Cerebellar cortex (tissue), 1 donor: ENCODE measurements at regions not wholly inside any gene's neighbourhood (a gene's known extent, or its start where the extent isn't known, plus 50 kb on each side); places are given as distances from the start of the nearest gene placed in this dataset.

Experiments
- DNase-seq: peaks from one replicate; pipeline ENCODE4 v3.0.0-alpha.2; 2015; ENCODE audit warnings: low spot score

DNA sequence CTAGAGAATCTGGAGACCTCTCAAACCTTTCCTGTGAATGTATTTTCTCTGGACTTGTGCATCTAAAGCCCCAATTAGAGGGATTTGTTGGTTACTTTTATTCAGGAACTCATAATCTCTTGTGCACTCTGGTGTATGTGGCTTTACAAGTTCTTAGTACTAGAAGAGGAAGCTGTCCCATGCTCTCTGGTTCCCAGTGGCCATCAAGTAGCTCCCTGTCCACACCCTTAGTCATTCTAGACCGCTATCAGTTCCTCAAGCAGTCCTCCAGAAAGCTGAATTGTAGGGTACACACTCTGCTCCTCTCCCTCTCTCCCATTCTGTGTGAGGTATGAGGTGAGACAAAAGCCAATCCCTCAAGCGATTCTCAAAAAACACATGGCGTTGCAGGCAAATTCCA is 470.3 kb downstream of the PTPRC start:
- no peak for DNase-seq

DNA sequence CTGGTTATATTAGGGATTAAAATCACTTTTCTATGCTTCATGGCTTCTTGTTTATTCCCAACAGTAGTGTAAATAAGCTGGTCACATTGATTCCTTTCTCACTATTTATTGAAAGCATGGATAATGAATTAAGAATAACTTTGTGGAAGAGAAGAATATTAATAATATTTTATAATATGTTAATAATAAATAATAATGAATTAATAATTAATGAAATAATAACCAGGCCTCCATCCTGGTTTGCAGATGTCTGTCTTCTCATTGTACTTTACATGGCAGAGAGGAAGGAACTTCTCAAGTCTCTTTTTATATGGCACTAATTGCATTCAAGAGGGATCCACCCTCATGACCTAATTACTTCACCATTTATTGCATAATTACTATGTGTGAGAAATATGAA is 473.5 kb downstream of the PTPRC start:
- no peak for DNase-seq

DNA sequence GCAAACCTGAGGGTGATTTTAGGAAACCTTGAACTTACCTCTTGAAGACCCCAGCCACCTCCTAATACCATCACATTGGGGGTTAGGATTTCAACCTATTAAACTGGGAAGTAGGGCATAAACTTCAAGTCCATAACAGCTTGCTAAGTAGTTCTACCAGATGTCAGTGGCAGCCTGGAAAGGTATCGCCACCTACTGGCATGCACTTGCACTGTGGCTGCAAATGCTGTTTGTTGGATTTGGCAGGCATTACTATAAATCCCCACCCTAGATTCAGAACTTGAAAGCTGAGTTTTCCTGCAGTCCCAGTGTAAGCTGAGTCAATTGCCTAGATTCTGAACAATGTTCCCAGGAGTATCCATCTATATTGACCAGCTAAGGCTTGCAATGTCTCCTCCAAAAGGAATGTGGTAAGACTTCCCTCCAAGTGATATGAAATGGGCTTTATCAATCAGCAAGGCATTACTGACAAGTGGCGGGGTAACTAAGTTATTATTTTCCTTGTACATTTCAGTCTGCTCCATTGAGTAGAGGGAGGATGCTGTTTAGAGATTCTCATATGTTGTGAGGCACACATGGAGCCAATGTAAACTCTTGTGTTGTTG is 474.5 kb downstream of the PTPRC start:
- peak; percentile 11 for DNase-seq

DNA sequence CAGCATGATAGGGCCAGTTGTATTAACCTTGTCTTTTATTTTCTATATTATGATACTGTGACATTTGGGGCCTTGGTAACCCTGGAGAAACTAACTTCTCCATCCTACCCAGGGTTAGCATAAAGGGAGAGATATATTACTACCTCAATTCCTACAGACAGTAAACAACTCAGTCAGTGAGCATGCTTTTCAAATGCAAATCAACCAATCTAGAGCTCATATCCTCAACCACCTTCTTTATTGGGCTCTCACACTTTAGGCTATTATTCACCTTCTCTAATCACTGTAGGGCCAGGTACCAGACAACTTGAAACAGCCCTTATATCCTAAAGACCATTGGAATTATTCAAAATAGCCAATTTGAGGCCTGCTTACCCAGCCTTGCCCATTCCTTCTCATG is 477.6 kb downstream of the PTPRC start:
- DNase-seq, result no peak

DNA sequence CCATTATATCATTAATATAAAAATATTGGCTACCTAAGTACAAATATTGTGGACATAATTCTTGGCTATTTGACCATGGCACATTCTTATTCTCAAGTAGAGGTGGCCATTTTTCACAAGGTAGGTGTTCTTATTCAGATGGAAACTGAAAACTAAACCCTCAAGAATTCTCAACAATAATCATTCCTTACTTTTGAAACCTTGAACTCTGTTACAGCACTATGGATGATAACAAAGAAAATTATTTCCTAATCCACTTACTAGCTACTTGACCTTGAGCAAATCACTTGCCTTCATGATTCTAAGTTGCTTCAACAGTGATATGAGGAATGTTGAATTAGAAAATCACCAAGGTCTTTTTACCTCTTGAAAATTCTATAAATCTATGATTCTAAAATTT is 482.2 kb downstream of the PTPRC start:
- no peak for DNase-seq

DNA sequence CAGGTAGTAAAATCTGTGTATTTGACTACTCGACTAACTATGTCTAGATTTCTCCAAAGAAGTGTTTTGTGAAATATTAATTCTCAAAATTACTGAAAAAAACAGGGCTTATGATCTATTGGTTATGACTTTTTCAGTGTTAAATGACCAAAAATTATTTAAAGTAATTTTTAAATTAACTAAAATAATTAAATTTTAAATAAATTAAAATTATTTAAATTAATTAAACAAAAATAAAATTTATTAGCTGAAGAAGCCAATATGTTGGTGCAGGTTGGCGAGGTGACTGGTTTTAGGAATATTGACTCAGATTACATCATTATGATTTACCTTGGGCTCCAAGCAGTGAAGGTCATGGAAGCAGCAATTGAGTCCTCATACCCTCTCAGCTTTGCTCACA is 483.2 kb downstream of the PTPRC start:
- DNase-seq, result no peak

DNA sequence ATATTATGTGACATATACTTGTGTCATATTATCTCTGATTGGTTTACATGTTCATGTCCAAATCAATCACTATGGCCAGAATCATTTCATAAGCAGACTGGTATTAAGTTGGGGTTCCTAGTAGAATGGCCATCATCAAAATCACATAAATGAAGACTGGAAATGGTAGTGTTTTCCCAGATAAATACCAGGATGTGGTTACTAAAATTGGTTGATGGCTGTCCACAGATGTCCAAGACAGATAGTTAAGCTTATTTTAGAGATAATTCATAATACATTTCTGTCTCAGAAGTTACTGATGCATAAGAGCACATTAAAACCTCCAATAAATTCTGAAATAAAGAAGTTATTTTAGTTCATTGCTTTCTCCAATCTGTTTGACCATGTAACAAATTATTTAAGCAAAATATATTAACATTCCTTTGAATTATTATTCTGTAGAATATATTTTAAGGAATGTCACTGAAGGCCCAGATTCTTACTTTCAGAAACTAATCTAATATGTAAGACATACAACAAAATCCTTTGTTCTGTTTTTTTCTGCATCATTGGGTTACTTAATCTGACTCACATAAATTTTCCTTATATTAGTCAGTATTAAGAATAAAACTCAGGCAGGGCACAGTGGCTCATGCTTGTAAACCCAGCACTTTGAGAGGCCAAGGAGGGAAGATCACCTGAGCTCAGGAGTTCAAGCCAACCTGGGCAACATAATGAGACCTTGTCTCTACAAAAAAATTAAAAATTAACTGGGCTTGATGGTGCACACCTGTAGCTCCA is 483.9 kb downstream of the PTPRC start:
- DNase-seq, result no peak

DNA sequence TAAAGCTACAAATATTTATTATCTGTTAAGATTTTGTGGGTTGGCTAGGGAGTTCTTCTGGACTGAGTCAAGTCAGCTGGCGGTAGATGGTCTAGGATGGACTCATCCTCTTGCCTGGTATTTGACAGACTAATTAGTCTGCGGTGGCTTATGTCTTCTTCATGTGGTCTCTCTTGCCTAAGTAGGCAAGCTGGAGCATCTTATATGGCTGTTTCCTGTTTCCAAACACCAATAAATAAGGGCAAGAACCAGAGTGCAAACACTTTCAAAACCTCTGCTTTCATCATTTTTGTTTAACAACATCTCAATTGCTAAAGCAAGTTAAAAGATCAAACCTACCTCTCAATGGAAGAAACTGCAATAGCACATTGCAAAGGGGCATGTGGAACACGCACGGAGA is 484.8 kb downstream of the PTPRC start:
- no peak for DNase-seq

DNA sequence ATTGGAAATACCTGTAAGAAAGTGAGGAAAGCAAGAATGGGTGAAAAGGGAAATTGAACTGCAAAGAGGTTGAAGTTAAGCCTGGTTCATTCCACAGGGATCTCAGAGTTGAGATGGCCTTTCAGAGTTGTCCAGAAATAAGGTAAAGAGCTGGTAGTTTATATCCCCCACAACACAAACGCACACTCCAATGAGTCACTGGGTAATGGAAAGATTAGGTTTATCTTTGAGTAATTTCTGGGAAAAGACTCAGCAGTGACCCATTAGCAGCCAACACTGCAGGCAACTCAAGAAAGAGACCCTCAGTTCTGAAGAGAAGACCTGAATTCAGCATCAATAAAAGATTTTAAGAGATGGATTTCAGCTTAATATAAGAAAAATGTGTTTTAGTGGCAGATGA is 485.5 kb downstream of the PTPRC start:
- DNase-seq, result no peak

DNA sequence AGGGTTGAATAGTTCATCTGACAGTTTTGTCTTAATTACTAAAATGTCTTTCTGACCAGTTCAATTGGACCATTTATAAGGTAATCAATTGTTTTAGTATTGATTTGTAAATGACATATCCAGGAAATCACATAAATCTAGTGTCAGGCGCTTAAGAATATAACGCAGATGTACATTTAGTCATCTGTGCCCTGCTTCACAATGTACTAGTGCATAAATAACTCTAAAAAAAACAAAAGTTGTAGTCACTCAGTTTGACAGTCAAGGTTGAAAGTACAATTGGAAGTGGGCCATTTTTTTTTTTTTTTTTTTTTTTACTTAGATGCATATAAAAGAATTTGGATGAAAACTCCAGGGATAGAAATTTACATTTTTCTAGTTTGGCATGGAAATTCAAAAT is 490.4 kb downstream of the PTPRC start:
- DNase-seq, result no peak

DNA sequence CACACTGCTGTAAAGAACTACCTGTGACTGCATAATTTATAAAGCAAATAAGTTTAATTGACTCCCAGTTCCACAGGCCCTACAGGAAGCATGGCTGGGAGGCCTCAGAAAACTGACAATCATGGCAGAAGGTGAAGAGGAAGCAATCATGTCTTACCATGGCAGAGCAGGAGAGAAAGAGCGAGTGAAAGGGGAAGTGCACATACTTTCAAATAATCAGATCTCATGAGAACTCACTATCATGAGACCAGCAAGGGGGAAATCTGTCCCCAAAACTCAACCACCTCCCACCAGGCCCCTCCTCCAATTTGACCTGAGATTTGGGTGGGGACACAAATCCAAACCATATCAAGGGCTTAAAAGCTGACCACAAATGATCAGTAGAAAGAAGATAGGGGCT is 493.2 kb downstream of the PTPRC start:
- no peak for DNase-seq

DNA sequence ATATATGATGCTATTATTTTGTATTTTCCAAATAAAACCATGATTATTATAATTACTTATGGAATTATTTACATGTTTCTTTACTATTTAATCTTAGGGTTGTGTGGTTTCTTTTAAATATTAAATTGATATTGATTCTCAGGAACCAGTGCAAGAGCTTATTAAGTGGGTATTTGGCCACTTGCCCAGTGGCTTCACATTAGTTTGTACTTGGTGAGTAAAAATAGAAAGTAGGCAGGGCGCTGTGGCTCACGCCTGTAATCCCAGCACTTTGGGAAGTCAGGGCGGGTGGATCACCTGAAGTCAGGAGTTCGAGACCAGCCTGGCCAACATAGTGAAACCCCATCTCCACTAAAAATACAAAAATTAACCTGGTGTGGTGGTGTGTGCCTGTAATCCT is 497.1 kb downstream of the PTPRC start:
- no peak for DNase-seq

DNA sequence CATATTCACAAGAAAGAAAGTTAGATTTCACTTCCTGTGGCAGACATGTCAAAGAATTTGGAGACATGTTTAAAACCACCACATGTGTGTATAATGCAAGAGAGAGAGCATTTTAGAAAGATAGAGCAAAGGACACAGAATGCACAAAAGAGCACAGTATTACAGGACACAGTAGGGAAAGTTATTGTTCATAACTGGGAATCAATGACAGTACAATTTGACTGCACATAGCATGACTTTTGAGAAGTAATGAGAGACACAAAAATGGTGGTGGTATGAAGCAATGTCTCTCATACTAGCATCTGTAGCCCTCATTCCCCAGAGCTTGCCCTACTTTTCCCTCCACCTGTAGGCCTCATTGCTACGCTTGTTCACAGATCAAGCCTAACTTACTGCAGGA is 499.2 kb downstream of the PTPRC start:
- DNase-seq, result no peak

DNA sequence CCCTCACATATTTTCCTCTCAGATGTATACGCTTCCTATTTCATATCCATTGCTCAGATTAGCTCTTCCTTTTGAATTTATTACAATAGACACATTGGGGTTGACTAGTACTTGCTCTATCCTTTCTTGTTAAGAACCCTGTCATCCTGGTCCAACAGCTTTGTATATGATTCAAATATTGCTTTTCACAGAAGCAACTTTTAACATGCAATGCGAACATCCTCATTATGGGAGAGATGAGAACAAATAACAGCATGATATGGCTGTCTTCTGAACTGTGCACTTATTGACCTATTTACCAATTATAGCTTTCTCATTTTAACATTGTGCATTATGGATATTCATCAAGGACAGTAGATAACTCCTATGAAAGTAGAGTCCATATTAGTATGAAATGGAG is 510.8 kb downstream of the PTPRC start:
- peak; percentile 75 for DNase-seq

DNA sequence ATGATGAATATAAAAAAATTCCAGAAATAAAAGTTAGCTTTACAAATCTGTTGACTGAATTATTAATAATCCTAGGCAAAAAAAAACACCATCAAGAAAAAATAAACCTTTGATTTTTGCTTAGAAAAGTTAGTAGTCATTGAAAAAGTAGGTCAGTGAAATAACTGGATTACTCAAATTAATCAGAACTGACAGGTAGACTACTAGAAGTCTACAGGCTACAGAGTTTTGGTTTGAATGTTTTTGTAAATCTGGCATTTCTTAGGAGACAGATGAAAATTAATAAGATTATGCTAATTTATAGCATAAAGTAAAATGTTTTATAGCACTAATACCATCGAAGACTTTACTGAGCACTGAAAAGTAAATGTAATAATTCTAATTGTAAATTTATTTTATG is 511.9 kb downstream of the PTPRC start:
- peak; percentile 42 for DNase-seq

DNA sequence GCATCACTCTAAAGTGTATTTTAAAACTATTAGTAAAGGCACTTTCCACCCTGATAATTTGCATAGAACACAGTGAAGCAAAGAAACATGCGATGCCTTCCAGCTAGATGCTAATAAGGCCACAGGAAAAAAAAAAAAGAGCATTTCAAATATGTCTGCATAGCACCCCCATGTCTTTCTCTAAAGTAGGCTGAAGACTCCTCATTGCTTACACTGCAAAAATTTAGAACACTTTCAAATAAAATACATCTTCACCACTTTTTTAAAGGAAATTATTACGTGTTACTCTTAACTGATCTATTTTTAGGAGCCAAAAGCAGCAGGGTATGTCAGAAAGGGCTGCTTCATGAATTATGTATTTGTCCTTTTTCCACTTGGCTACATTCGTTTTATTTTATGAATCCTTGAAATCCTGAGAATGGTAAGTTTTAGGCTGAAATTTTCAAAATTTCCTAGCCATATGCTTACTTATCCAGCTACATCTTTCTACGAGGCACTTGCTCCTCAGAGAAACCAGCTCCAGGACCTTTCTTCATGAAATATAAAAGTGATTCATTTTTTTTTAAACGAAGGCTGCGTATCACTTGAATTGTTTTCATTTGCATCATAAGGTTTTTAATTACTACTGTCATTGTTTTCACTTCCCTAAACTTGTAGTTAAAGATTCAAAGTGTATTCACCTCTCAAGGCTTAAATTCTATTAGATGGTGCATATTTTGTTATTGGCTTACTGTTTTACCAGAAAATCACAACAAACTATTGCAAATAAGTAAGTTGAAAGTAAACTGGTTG is 513.0 kb downstream of the PTPRC start:
- peak; percentile 31 for DNase-seq

DNA sequence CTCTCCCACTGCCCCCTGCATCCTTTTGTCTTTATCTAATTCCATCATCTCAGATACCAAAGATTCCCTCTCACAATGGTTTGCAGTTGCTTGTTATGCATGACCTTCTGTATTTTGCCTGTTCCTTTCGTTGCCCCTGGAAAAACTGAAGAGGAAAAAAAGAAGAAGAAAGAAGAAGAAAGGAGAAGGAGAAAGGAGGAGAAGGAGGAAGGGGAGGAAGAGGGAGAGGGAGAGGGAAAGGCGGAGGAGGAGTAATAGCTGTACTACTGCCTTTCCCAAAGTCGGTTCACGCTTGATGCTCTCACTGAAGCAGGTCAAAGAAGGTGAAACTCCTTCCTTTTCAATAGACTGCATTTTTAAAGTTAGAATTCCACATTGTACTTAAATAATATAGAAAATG is 513.8 kb downstream of the PTPRC start:
- no peak for DNase-seq

DNA sequence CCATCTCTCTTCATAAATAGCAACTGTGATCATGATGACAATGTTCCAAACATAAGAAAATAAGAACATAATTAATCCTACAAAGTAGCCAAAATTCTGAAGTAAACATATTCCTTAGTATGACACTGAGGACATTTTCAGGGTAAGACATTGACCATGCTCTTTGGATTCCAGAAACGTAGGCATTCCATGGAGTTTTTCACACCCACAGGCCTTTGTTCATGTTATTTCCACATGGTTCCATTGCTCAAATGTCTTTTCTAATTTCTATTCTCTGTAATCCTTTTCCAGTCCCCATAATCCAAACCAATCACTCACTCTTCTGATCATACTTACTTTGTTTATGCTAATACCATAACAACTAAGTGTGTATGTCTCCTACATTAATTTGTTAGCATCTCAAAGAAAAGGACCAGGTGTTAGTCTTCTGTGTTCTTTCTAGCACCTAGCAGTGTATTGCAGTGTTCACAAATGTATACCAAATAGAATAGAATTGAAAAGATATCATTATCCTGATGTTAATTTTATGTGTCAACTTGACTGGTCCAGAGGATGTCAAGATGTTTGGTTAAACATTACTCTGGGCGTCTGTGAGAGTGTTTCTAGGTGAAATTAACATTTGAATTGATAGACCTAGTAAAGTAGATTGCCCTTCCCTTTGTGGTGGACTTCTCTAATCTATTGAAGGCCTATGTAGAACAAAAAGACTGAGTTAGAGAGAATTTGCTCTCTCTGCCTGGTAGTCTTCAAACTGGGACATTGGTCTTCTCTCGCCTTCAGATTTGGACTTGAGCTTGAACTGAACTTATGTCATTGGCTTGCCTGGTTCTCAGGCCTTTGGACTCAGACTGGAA is 516.6 kb downstream of the PTPRC start:
- no peak for DNase-seq

DNA sequence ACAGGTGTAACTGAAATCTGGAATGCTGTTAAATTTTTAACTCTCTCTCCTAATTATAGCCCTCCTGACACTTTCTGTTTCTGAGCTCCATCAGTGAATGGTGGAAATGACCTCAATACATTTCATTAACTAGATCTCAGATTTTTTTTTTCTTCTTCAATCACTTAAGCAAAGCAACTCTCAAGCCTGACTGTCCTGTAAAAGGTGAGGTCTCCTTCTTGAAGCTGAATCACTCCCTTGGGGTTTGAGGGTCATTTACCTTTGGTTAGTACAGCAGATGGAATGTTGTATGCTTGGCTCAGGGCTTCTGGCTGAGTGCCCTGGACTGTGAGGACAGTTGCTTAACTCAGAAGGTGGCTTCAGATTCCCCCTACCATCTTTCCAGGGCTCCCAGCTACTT is 518.7 kb downstream of the PTPRC start:
- peak; percentile 95 for DNase-seq

DNA sequence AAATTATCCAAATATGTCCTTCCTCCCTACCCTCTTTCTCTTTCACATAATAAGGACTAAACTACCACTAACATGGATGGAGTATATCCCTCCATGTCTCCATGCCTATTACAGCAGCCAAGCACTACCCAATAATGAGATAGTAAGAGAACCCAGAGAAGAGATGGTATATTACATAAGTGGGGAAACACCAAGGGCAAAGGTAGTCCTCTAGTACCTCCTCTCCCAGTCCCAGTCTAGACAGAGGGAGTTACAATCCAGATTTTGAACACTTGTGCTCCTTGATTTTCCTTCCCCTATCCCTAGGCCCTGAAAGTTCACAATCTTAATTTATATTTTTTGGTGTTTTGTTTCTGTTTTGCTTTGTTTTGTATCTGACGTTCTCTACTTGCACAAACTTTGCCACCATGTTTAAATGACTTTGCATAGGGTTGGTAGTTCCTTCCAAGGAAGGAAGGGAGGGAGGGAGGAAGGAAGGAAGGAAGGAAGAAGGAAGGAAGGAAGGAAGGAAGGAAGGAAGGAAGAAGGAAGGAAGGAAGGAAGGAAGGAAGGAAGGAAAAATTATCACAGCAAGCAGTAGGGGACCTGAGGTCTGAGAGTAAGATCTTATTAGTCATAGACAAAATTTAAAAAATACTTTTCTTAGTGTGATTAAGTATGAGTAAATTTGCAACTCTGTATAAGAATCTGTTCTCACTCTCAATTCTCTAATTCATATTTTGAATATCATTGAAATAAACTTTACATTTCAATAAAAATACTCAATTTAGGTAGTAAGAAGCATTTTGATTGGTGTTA is 521.9 kb downstream of the PTPRC start:
- no peak for DNase-seq

DNA sequence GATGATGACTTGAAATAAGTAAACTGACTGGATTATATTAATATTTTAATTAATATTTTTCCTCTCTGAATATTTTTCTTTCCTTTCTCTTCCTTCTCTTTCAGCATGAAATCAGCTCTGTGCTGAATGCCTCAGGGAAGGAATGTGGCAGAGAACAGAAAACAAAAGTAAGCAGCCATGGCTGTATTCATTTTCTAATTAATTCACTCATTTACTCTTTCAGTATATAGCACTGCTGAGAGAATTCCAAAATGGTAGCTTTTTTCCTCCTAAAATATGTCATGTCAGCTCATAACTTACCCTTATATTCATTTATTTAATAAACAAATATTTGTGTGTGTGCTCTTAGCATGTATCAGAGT is 522.5 kb downstream of the PTPRC start:
- no peak for DNase-seq
